Suppressor macrophage treated with lipopolysaccharide for 1 hour (primary cell): ENCODE measurements at regions not wholly inside any gene's neighbourhood (a gene's known extent, or its start where the extent isn't known, plus 50 kb on each side); places are given as distances from the start of the nearest gene placed in this dataset.
A peak's percentile ranks its signal among the peaks of the same experiment; 100 is the strongest.
"Not testable (repeated sequence)": the region's sequence is repeated elsewhere in the genome, so short reads cannot be mapped to it uniquely, and the experiment has no call there.

Source experiments
- DNase-seq, 3 donors: peaks; one replicate each; pipeline ENCODE4 v3.0.0-alpha.2; 2020 to 2022

DNA sequence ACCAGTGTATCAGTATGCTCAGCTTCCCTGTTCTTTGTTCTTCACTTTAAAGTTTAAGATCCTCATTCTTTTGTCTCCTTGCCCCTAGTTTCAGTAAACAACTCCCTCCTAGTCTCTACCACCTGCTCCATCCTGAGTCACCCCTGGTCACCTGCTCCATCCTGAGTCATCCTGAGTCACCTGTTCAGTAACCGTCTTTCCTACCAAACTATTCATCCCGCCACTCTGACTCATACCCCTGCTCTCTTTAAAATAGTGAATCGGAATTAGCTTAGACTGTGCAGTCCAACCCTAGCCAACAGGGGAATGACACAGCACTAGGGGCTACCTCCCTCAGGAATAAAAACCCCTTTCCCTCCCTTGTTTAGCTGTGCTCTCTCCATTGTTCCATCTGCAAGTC lies 888.1 kb upstream of the MDGA2 start:
- no peak for DNase-seq

DNA sequence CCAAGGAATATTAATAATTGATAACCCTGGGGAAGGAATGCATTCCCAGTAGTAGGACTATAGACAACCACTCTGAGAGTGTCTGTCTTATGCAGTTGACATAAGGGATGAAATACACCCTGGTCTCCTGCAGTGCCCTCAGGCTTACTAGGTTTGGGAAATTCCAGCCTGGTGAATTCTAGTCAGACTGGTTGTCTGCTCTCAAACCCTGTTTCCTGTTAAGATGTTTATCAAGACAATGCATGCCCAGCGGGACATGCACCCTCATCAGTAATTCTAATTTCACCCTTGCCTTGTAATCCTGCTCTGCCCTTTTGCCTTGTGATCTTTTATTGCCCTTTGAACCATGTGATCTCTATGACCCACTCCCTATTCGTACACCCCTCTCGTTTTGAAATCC lies 886.0 kb upstream of the MDGA2 start:
- DNase-seq: not testable (repeated sequence)

DNA sequence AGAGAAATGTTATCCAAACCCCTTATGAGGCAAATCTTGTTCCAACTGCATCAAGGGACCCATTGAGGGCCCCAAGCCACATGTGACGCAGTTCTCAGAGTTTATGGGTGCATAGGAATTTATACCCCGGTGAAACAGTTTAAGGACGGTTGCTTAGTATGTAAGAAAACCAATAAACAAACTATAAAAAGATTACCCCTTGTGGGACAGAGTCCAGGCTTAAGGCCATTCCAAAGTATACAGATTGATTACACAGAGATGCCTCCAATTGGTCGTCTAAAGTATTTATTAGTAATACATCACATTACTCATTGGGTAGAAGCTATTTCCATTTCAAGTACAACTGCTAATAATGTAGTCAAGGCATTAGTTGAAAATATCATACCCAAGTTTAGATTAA lies 885.0 kb upstream of the MDGA2 start:
- DNase-seq: no peak

DNA sequence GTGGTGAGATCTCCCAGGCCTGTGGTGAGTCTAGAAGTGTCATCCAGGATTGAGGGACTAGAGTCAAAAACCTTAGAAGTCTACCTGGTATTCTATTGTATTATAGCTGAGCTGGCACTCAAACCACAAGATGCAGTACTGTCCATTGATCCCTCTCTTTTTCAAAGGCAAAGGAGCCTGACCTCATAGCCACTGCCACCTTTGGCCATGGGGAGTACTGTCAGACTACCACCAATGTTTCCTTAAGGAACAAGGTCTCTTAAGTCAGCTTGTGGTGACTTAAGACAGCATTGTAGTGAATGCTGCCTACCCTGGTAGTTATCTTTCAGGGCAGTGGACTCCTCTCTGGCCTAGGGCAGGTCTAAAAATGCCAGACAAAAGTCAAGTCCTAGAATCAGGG lies 878.0 kb upstream of the MDGA2 start:
- DNase-seq: no peak

DNA sequence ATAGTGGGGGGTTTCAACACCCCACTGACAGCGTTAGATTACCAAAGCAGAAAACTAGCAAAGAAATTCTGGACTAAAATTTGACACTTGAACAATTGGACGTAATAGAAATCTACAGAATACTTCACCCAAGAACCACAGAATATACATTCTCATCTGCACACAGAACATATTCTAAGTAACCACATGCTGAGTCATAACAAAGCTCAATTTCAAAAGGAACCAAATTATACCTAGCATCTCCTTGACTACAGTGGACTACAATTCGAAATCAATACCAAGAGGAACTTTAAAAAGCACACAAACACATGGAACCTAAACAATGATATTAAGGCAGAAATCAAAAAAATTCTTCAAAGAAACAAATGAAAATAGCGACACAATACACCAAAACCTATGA lies 871.6 kb upstream of the MDGA2 start:
- DNase-seq: no peak

DNA sequence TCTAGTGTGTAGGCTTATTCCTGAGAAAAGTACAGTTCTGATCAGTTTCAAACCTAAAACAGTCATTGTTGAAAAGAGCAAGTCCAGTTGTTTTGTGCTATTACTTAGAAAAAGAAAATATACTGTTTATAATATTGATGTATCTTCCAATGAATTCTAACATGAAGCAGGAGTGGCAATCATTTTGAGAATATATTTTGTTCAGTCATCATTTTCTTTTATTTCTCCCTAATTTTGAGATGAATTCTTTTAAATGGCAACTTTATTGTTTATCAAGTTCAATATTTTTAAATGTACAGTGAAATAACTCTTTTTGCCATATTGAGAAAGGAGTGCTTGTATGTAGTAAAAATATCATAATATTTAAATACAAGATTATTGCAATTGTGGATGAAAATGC lies 862.2 kb upstream of the MDGA2 start:
- no peak for DNase-seq

DNA sequence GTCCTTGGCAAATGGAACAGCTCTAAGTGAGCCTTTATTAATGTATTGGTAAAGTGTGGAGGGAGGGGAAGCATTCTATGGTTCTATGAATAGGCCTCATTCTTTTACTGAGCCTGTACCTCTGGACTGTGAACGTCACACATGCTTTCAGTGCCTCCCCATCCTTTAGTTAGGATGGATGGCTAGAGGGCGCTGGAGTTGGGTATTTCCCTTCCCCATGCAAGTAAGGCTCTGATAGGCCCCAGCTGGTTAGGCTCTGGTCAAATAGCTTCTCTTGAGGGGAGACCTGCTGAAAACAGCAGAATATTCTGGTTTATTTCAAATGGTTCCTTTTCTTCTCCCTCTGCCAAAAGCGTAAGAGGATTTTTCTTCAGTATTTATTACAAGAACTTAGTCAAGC lies 860.9 kb upstream of the MDGA2 start:
- DNase-seq: no peak

DNA sequence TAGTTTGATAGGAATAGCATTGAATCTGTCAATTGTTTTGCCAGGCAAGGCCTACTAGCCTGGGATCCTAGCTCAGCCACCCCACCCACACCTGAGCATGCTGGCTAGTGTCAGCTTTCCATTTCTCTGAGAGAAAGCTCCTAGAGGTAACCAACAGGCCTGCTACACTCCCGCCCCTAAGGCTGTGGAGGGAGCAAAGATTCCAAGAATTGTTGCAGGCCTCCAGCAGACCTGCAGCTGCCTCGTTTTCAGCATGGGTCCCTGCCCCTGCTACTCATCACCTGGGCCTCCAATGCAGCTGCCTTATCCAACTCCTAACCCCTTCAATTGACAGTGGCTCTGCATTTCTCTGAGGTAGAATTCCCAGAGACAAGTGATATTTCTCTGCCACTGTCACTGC lies 852.4 kb upstream of the MDGA2 start:
- DNase-seq: no peak

DNA sequence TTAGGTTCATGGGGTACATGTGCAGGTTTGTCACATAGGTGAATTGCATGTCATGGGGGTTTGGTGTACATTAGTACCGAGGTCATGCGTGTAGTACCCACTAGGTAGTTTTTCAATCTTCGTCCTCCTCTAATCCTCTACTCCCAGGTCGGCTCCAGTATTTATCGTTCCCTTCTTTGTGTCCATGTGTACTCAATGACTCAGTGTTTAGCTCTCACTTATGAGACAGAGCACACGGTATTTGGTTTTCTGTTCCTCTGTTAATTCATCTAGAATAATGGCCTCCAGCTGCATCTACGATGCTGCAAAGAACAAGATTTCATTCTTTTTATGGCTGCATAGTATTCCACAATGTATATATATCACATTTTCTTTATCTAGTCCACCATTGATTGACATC lies 850.9 kb upstream of the MDGA2 start:
- DNase-seq: no peak

DNA sequence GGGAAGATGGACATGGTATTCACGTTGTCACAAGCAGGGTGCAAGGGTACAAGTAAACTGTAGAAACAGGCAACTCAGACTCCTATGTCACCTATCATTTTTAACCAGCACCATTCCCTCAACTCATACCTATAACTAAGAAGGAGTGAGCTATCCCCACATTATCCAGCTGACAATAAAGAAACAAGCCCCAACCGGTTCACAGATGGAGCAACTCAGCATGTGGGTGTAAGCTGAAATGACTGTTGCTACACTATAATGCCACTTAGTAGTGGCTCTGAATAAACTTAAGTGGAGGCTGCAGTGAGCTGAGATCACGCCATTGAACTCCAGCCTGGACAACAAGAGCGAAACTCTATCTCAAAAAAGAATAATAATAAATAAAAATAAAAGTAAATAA lies 829.5 kb upstream of the MDGA2 start:
- DNase-seq: no peak

DNA sequence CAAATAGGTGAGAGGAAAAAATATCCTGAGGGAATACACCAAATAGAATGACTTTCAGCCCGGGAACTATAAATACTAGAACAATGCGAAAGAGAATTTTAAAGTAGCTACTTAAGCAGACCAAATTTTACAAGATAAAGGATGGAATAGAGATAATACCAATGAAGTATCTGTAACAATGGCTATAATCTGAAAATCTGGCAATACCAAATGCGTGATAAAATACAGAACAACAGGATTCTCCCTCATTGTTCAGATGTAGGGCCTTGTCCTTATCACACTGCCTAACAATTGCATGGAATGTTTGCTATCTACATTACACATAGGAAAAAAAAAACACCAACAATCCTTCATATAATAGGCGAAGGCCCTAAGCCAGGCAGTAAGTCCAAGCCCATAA lies 815.4 kb upstream of the MDGA2 start:
- no peak for DNase-seq

DNA sequence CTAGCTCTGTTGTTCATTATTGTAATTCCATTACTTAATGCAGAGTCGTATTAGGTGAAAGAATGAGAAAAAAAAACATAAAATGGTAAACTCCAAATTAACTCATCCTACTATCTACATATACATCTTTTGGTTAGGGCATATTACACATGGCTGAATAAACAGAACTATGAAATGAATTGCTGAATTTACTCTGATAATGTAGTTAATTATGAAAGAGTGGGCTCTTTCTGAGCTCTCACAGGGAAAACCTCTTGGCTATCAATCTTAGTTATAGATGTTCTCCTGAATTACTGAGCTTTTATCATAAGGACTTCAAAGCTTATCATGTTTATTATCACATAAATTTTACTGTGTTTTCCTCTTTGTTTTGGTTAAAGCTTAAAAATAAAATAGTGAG lies 798.5 kb upstream of the MDGA2 start:
- no peak for DNase-seq

DNA sequence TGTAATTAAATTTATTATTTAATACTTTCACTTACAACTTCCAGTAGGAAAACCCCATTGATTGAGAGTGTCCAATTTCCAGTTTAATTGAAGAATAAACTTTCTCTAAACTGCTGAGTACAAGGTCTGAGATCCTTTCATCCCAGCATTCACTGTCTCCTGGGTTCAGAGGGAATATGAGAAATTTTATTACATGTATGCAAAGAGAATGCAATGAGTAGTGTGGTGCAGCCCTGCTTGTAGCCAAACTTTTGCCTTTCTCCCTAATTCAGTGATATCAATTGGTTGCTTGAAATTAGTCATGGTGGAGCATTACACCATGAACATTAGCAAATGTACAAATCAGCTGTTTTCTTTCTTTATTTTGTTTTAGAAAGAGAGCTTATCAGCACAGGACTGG lies 780.6 kb upstream of the MDGA2 start:
- DNase-seq: no peak

DNA sequence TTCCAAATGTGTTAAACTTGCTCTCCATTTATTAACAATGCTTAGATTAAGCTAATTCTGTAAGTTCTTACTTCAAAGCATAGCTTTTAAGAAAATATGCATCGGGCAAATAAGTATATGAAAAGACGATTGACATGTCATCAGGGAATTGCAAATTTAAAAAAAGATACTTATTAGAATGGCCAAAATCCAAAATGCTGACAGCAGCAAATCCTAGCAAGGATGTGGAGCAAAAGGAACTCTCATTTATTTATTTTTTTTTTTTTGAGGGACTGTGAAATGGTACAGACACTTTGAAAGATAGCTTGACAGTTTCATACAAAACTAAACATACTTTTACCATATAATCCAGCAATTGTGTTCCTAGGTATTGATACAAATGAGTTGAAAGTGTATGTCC lies 779.5 kb upstream of the MDGA2 start:
- DNase-seq: no peak

DNA sequence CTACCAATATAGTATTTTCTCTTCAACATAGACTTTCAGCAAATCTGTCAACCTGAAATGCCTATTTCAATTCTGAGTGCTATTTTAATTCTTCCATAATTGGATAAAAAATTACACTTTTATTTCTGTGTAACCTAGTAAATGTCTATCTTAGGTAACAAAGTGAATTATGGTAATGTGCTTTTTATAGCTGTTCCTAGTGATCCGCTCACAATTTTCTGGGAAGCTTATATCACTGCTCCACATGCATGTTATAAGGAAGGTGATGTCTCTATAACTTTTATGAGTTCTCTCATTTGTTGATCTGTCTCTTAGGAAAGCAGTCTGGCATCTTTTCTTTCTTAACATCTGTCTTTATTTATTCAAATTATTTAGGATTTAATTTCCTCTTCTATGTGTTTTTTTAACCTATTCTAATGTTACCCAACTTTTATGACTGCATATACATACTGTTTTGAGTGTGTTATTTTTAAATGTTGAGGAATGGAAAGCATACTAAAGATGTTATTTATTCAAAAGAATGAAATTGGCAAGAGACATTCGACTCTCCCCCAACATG lies 777.1 kb upstream of the MDGA2 start:
- no peak for DNase-seq

DNA sequence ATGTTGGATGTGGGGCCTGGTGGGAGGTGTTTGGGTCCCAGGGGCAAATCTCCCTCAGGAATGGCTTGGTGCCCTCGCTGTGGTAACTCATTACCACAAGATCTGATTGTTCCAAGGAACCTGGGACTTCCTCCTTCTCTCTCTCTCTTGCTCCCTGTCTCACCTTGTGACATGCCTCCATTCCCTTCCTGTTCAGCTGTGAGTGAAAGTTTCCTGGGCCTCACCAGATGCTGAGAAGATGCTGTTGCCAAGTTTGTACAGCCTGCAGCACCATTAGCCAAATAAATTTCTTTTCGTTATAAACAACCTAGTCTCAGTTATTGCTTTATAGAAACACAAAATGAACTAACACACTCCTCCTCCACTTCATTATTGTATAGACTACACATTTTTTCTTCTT lies 759.8 kb upstream of the MDGA2 start:
- peak in 1 of 3 donors; percentile 13 for DNase-seq

DNA sequence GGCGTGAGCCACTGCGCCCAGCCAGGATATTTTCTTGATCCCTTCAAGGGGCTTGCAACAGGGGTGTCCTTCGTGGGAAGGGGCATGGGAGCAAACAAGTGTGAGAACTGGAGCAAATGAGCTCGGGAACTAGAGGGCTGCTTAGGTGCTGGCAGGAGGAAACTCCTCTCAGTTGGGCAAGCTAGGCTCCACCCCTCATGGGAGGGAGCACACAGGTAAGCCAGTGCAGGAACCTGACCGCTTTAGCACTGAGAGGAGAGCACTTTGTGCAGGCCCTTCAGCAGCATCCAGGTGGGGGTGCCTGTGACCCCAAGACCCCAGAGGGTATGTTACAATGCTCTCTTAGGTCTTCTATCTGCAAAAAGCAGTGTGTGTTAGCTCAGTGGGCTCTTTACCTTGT lies 755.4 kb upstream of the MDGA2 start:
- DNase-seq: peak in 1 of 3 donors; percentile 4

DNA sequence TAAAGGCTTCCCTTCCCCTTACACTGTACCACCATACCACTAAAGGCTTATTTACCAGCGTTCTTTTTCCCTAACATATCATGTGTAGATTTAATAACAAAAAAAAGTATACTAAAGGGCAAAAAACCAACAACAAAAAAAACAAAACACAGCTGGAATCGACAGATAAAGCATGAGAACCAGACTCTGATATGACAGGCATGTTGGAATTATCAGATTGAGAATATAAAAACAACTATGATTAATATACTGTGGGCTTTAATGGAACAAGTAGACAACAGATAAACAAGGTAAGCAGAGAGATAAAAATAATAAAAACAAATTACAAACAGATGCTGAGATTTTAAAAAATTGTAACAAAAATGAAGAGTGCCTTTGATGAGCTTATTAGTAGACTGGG lies 754.1 kb upstream of the MDGA2 start:
- peak in 1 of 3 donors; percentile 10 for DNase-seq

DNA sequence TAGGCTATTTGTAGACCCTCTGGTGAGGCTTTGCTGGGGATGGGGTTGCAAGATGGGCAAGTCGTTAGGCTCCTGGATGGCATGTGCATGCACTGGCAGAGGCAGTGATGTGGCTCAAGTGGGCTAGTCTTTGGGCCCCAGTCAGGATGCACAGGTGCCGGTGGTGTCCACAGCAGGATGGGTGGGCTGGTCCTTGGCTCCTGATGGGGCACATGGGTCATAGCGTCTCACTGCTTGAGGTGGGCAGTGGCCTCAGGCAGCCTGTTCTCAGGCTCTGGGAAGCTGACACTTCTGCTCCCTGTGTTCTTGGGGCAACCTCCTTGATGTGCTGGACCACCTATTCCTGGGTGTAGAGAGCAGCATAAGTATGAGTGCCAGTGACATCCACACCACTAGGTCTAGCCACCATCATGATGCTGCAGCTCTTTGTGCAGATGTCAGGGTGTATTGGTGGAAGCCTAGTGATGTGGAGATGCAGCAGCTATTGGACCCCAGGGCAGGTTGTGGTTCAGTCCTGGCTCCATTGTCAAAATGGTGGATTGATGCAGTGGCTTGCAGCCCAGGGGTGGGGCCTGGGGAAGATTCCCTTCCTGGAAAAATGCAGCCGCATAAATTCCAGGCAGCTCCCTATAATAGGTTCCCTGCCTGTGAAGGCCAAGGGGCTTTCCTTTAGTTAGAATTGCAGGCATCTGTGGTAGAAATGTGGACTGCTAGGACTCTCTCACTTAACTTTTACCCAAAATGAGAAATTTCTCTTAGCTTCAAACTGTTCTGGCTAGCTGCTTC lies 742.5 kb upstream of the MDGA2 start:
- DNase-seq: no peak

DNA sequence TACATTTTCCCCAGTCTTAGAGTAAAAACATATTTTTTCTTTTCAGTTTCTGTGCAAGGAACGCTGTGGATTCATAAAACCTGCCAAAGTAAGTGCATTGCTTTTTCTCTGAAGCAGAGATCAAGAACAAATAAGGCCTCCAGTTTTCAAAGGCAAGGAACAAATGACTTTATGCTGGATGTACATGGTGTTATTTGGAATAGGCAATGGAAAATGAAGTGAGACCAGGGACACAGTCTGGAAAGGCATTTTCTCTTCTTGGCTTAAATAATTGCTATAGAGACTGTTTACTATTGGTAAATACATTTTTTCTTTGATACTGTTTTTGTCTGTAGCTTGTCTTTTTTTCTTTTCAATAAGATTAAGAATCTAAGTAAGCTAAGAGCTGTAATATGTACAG lies 725.9 kb upstream of the MDGA2 start:
- DNase-seq: no peak

DNA sequence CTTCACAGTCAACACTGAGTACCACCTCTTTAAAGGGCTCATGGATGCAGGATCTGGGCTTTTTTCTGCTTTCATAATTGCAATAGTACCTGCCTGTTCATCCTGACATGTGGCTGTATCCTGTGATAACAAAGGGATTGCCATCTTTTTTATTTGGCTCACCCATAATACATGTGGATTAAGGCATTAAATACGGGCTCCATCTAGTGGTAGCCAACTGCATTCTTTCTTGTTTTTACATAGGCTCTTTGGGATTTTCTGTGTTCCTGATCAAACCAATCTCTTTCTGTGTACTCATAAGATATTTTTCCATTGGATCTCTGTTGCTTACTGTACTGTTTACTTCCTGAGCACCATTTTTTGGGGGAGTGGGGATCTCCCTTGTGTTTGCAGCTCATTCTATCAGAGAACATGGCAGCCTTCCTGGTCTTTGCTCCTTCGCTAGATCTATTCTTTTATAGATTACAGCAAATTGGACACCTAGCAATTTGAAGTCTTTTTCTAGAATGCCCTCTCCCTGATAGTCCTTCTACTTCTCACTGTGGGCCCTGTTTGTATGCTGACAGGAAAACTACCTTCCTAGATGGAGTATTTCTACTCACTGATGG lies 723.4 kb upstream of the MDGA2 start:
- peak; percentile 21 to 30 (median 24) for DNase-seq

DNA sequence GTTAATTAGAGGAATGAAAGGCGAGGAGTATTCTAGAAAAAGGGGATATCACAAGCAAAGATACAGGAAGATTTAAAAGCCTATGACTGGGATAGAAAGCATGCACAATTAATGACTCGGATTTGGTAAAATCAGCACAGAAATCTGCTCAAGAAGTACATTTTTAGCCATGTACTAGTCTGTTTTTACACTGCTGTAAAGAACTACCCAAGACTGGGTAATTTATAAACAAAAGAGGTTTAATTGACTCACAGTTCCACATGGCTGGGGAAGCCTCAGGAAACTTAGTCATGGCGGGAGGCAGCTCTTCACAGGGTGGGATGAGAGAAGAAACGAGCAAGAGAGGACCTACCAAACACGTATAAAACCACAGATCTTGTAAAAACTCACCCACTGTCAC lies 716.3 kb upstream of the MDGA2 start:
- DNase-seq: no peak

DNA sequence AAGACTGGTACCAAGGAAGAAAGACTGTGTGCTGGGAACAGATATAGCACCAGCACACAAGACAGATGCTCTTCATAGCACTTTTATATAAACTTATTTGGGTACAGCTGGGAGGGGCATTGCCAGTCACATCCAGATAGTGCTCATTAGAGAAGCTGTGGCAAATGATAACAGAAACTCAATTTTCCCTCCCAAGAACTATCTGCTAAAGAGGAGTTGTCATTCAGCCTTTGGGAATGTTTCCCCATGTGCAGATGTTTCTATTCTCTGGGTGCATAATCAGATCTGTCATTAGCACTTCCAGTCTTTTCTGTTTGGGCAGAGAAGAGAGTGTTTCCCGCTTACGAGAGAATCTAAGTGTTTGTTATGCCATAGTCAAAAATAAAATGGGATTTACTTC lies 714.9 kb upstream of the MDGA2 start:
- DNase-seq: no peak

DNA sequence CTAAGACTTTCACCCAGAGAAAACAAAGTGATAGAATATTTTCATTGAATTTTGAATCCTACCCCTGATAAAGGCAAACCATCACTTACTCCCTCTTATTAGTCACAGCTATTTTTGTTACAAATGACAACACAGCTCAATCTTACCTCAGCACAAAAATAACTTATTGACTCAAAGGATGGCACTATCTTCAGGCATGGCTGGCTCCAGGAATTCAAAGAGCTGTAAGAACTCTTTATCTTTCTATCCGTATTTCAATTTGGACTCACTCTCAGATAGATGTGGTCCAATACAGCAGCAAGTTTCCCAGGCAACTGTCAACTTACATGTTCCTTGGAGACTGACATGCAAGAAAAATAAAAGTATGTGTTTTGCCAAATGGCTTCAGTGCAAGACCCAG lies 709.4 kb upstream of the MDGA2 start:
- DNase-seq: no peak

DNA sequence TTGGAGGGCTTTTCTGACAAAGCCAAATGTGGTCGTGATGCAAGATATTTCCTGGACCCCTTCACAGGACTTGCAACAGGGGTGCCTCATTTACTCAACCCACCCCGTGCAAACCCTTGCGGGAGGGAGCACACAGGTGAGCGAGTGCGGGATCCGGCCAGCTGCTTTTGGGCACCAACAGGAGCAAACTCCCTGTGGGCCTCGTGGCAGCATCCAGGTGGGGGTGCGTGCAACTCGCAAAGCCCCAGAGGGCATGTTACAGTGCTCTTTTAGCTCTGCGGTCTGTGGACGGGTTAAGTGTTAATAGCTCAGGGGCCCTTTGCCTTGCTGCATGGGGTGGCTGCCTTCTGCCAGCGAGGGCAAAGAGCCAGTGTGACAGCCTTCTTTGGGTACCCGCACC lies 707.6 kb upstream of the MDGA2 start:
- DNase-seq: no peak
